SU-DHL-6 (cell line): ENCODE measurements at regions not wholly inside any gene's neighbourhood (a gene's known extent, or its start where the extent isn't known, plus 50 kb on each side); places are given as distances from the start of the nearest gene placed in this dataset.

Experiments
- H2AFZ ChIP-seq: fragments of 200-600 bp; sonication (generic); 2 replicates; pipeline ENCODE4 v1.6.1; 2014; ENCODE audit warnings: low read depth, mild to moderate bottlenecking, moderate library complexity, mixed read lengths, antibody characterized with exemption, low read length; ENCODE audit not compliant: severe bottlenecking
- H3F3A ChIP-seq: fragments of 200-600 bp; shearing (Covaris generic); 2 replicates; pipeline ENCODE4 v1.6.0; 2016; ENCODE audit warnings: antibody characterized with exemption, mild to moderate bottlenecking; ENCODE audit not compliant: insufficient read depth
- H3K27ac ChIP-seq: fragments of 200-600 bp; sonication (generic); 2 replicates; pipeline ENCODE4 v1.5.1; 2016; ENCODE audit warnings: low read depth, mild to moderate bottlenecking, low read length, moderate library complexity, mixed read lengths
- H3K27me3 ChIP-seq: fragments of 200-600 bp; sonication (generic), shearing (Covaris generic); 2 replicates; pipeline ENCODE4 v1.6.0; 2014; ENCODE audit warnings: mild to moderate bottlenecking, low read length
- H3K36me3 ChIP-seq: fragments of 200-600 bp; sonication (generic); 2 replicates; pipeline ENCODE4 v1.6.1; 2014; ENCODE audit warnings: mild to moderate bottlenecking, low read length, mixed read lengths
- H3K4me2 ChIP-seq: fragments of 300-600, 200-600 bp; shearing (Covaris generic), sonication (generic); 2 replicates; pipeline ENCODE4 v1.6.0; 2014; ENCODE audit warnings: low read length, low read depth, mild to moderate bottlenecking; ENCODE audit not compliant: poor library complexity, severe bottlenecking
- H3K4me3 ChIP-seq: fragments of 200-600 bp; sonication (generic); 2 replicates; pipeline ENCODE4 v1.5.1; 2014; ENCODE audit warnings: antibody characterized with exemption, low read length, mild to moderate bottlenecking, mixed read lengths; ENCODE audit not compliant: insufficient read depth, poor library complexity, severe bottlenecking
- H3K79me2 ChIP-seq: fragments of 200-600 bp; sonication (generic); 2 replicates; pipeline ENCODE4 v1.6.1; 2014; ENCODE audit warnings: mild to moderate bottlenecking, low read length, moderate library complexity; ENCODE audit not compliant: insufficient read depth
- H3K9ac ChIP-seq: fragments of 200-600 bp; sonication (generic); 2 replicates; pipeline ENCODE4 v1.7.0; 2014; ENCODE audit warnings: mild to moderate bottlenecking, low read length
- H3K9me2 ChIP-seq: fragments of 200-600 bp; sonication (generic); replicated peaks from 2 replicates; pipeline ENCODE4 v1.6.1; 2014; ENCODE audit warnings: low read length; ENCODE audit not compliant: insufficient read depth
- H3K9me3 ChIP-seq: fragments of 200-600 bp; sonication (generic); 2 replicates; pipeline ENCODE4 v1.6.1; 2014; ENCODE audit warnings: low read length, mixed read lengths; ENCODE audit not compliant: insufficient read depth
- H4K20me1 ChIP-seq: fragments of 200-600 bp; sonication (generic); 2 replicates; pipeline ENCODE4 v1.6.1; 2014; ENCODE audit warnings: low read depth, mild to moderate bottlenecking, antibody characterized with exemption, low read length, moderate library complexity, mixed read lengths
- CTCF ChIP-seq: fragments of 200-600 bp; sonication (generic); IDR thresholded peaks from one replicate; pipeline ENCODE4 v1.5.1; 2017; ENCODE audit warnings: antibody characterized with exemption, mild to moderate bottlenecking, low read length, moderate library complexity; ENCODE audit not compliant: insufficient read depth, poor library complexity, severe bottlenecking
- EZH2phosphoT487 ChIP-seq: fragments of 200-600 bp; sonication (generic), shearing (Covaris generic); conservative IDR thresholded peaks from 2 replicates; pipeline ENCODE4 v1.6.1; 2018; ENCODE audit warnings: mild to moderate bottlenecking, antibody characterized with exemption, low read length, moderate library complexity, mixed read lengths

DNA sequence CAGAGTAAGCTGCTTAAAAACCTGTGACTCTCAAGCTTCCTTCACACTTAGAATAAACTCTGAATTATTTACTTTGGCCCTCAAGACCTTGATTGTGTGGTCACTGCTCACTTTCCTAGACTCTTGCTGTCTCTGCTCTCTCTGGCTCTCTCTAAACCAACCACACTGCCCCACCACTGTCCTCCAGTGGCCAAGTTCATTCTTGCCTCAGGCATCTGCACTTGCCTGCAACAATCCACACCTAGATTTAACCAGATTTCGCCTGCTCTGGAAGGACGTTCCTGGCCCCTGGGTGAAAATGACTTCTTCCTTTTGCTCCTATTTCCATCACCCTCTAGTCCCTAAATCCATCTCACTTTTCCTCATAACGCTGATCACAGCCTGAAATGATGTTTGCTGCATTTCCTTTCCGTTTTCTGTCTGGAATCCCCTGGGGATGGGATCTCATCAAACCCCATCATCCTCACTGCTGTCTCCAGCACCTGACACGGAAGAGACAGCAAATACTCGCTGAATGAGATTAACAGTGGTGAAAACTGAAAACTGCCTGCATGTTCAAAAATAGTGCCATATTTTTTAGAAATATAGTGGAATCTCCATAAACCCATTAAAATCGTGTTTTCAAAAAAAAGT is 232.6 kb downstream of the UQCRFS1 start:
- H3K79me2 ChIP-seq, result no peaks in the 10 kb centered on the region
- no peaks in the 10 kb centered on the region for H3K36me3 ChIP-seq
- H3F3A ChIP-seq, result no peaks in the 10 kb centered on the region
- H3K4me2 ChIP-seq, result no peak overlapping the region
- H3K9me2 ChIP-seq, result no peaks in the 10 kb centered on the region
- H3K9ac ChIP-seq, result no peak overlapping the region
- TF ChIP-seq EZH2phosphoT487 (no peak), CTCF (no peak)
- no peak overlapping the region for H3K27ac ChIP-seq
- H3K9me3 ChIP-seq, result no peaks in the 10 kb centered on the region
- no peak overlapping the region for H2AFZ ChIP-seq
- no peaks in the 10 kb centered on the region for H4K20me1 ChIP-seq
- H3K27me3 ChIP-seq, result 0 out of 2 replicates have a peak, but pooled peaks cover 5% of the 10 kb centered on the region
- H3K4me3 ChIP-seq, result no peak overlapping the region

GRCh38 chr19:28977826-28978225 is 235.1 kb downstream of the UQCRFS1 start:
- Histone ChIP-seq H3K9ac (no peak overlapping the region), H3K4me3 (no peak overlapping the region), H3K36me3 (no peaks in the 10 kb centered on the region), H4K20me1 (no peaks in the 10 kb centered on the region), H2AFZ (no peak overlapping the region), H3K9me3 (no peaks in the 10 kb centered on the region), H3K27me3 (0 out of 2 replicates have a peak, but pooled peaks cover 5% of the 10 kb centered on the region), H3F3A (no peaks in the 10 kb centered on the region), H3K9me2 (no peaks in the 10 kb centered on the region), H3K79me2 (no peaks in the 10 kb centered on the region), H3K4me2 (no peak overlapping the region), H3K27ac (no peak overlapping the region)
- TF ChIP-seq EZH2phosphoT487 (no peak), CTCF (no peak)

DNA sequence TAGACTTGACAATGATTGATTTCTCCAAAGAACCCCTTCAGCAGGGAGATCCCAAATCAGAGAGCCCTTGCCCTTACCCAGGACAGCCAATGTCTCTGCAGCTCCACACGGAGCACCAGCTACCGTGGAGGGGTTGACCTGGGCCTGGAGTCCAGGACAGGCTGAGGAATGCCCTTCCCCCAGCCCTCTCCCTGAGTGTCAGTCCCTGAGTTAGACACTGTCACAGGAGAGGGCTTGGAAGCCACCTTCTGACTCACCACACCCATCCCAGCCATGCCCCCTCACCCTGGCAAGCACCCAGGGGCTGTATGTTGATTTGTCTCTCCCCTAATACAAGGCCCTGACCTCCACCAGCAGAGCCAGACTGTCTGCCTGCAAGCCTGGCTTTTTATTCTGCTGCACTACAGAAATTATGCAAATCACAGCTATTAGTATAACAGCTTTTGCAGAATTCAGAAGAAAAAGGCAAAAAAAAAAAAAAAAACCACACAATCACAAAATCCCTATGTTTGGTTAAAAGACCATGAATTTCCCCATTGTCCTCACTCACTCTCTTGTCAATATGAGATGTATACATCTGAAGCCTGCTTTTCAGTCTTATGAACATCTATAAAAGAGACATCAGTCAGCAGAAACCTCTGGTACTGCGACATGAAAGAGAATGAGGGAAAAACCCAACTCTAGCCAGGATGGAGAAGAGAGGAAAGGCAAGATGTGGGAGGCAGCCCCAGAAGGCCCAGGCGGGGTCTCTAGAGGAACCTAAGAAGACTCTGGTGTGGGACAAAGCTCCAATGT is 240.7 kb downstream of the UQCRFS1 start:
- H3K27ac ChIP-seq, result no peak overlapping the region
- TF ChIP-seq CTCF, result no peak
- no peak for TF ChIP-seq EZH2phosphoT487
- no peaks in the 10 kb centered on the region for H4K20me1 ChIP-seq

More for the DNA sequence above, 240.7 kb downstream of the UQCRFS1 start:
- Histone ChIP-seq H3K36me3 (no peaks in the 10 kb centered on the region), H3K27me3 (no peaks in the 10 kb centered on the region), H3K4me3 (no peak overlapping the region), H2AFZ (no peak overlapping the region), H3K9ac (no peak overlapping the region), H3F3A (no peaks in the 10 kb centered on the region), H3K79me2 (no peaks in the 10 kb centered on the region), H3K9me3 (no peaks in the 10 kb centered on the region), H3K9me2 (no peaks in the 10 kb centered on the region), H3K4me2 (no peak overlapping the region)
